Large intestine (tissue), 3 donors: ENCODE measurements at regions not wholly inside any gene's neighbourhood (a gene's known extent, or its start where the extent isn't known, plus 50 kb on each side); places are given as distances from the start of the nearest gene placed in this dataset.
A peak's percentile ranks its signal among the peaks of the same experiment; 100 is the strongest.

ENCODE experiments used
- DNase-seq, 2 donors: peaks; one replicate each; pipeline versions ENCODE4 v3.0.0 to v3.0.0-alpha.2; 2013
- H3K27ac ChIP-seq: one replicate; pipeline ENCODE4 v1.5.1; 2013; ENCODE audit warnings: low read length
- H3K27me3 ChIP-seq: 2 replicates; pipeline ENCODE4 v1.6.1; 2013; ENCODE audit warnings: low read length; ENCODE audit not compliant: control insufficient read depth, insufficient read depth
- H3K36me3 ChIP-seq: 2 replicates; pipeline ENCODE4 v1.6.1; 2013; ENCODE audit warnings: low read length; ENCODE audit not compliant: control insufficient read depth, insufficient read depth
- H3K4me1 ChIP-seq: one replicate; pipeline ENCODE4 v1.6.1; 2013; ENCODE audit warnings: low read length; ENCODE audit not compliant: control insufficient read depth, insufficient read depth
- H3K4me3 ChIP-seq: one replicate; pipeline ENCODE4 v1.5.1; 2013; ENCODE audit warnings: low read length
- H3K9me3 ChIP-seq: one replicate; pipeline ENCODE4 v1.6.1; 2013; ENCODE audit warnings: mild to moderate bottlenecking, low read depth, low read length, moderate library complexity; ENCODE audit not compliant: control insufficient read depth
- WGBS: methylation state at CpG from one replicate; pipeline ENCODE4 v1.1.5; 2013; ENCODE audit warnings: low lambda C conversion rate; ENCODE audit not compliant: insufficient coverage; 5-methylcytosine and 5-hydroxymethylcytosine counted together

DNA sequence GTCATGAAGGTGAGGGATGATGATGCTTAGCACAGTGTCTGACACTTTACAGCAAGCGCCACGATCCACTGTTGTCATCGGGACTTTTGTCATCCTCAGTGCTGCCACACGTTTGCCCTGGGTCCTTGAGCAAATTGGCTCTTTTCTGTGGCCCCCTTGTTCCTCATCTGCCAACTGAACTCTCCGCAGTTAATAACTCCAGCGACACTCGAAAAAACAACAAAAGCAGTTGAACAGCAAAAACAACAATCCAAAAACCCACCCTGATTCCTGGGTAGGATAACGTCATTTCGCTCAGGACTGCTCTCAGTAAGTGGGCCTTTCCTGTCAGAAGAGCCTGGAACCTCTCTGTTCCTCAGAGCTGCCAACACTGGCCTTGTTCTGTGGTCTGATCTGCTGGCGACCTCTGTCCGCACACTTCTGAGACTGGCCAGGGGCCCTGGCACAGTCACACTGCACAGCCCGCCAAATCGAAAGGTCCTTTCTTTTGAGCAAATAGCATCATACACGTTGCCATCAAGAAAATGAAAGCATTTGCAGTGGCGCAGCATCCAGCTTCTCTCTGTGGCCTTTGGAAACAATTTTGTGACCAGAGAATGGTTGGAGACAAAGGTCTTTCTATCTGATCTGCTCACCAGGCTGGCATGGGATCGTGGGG is 79.9 kb upstream of the SYT13 start:
- WGBS: no CpG with 5 or more reads among the region's 16 CpGs
- Histone ChIP-seq H3K27me3 (peaks cover 35% of the 10 kb centered on the region), H3K4me1 (no peaks in the 10 kb centered on the region), H3K36me3 (no peaks in the 10 kb centered on the region), H3K9me3 (no peaks in the 10 kb centered on the region), H3K4me3 (no peak overlapping the region), H3K27ac (peak overlapping the region; percentile 9)
- DNase-seq: no peak

DNA sequence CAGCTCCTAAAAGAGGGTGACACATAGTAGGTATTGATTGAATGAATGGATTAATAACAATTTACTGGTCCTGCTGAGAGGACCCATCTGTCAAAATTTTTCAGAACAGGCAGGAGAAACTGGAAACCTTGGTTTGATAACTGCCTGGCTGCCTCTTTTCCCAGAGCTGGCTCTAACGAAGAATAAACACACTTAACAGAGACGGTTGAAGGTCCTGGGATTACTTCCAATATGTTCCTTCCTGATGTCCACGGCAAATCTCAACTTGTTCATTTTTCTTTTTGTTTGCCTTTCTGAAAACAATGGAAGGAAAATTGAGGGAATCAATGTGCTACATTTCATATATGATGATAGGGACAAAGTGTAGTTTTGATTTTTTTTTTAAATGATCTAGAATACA is 76.5 kb upstream of the SYT13 start:
- H3K27ac ChIP-seq: no peak overlapping the region
- DNase-seq: no peak
- H3K9me3 ChIP-seq: no peaks in the 10 kb centered on the region
- H3K4me3 ChIP-seq: no peak overlapping the region
- H3K36me3 ChIP-seq: no peaks in the 10 kb centered on the region
- H3K27me3 ChIP-seq: peaks cover 10% of the 10 kb centered on the region
- no peaks in the 10 kb centered on the region for H3K4me1 ChIP-seq
- no CpG with 5 or more reads among the region's 3 CpGs for WGBS

DNA sequence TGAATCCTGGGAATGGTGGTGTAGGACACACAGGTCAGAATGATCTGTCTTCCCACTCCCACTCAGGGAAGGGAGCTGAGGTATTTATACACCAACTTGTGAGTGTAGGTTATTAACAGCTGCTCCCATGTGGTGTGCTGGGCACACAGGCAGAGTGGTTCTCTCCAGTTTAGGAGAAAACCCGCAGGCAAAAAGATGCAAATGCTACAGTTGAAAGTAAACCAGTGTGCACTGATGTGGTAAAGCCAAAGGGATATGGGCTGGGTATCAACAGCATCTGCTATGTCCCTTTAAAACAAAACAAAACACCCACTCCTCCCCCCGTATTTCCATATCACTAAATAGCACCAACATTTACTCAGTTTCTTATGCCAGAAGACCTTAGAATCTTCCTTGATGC is 75.4 kb upstream of the SYT13 start:
- H3K4me3 ChIP-seq: no peak overlapping the region
- WGBS: 86% methylated on average over 1 of the region's 2 CpGs

DNA sequence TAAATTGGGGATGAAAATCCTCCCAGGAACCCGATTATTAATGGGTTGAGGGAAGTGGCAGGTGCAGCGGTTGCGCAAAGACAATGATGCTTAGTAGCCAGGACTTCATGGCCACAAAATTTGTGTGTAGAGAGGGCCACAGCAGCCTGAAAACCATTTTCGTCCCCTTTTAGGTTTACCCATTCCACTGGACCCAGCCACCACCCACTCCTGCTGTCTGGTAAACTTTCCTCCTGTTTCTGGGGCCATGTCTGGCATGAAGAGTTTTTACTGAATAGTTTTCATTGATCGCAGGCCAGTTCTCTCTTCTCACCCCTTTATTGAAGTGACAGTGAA is 69.5 kb upstream of the SYT13 start:
- Histone ChIP-seq H3K27ac (no peak overlapping the region), H3K36me3 (no peaks in the 10 kb centered on the region), H3K4me3 (peak overlapping the region; percentile 50), H3K27me3 (no peaks in the 10 kb centered on the region), H3K4me1 (peaks cover 7% of the 10 kb centered on the region), H3K9me3 (no peaks in the 10 kb centered on the region)
- 14% methylated on average over 1 of the region's 5 CpGs for WGBS
- DNase-seq: no peak

More for the DNA sequence above, 75.4 kb upstream of the SYT13 start:
- no peak for DNase-seq
- H3K27ac ChIP-seq: no peak overlapping the region
- no peaks in the 10 kb centered on the region for H3K36me3 ChIP-seq
- peaks cover 9% of the 10 kb centered on the region for H3K27me3 ChIP-seq
- no peaks in the 10 kb centered on the region for H3K4me1 ChIP-seq
- no peaks in the 10 kb centered on the region for H3K9me3 ChIP-seq

DNA sequence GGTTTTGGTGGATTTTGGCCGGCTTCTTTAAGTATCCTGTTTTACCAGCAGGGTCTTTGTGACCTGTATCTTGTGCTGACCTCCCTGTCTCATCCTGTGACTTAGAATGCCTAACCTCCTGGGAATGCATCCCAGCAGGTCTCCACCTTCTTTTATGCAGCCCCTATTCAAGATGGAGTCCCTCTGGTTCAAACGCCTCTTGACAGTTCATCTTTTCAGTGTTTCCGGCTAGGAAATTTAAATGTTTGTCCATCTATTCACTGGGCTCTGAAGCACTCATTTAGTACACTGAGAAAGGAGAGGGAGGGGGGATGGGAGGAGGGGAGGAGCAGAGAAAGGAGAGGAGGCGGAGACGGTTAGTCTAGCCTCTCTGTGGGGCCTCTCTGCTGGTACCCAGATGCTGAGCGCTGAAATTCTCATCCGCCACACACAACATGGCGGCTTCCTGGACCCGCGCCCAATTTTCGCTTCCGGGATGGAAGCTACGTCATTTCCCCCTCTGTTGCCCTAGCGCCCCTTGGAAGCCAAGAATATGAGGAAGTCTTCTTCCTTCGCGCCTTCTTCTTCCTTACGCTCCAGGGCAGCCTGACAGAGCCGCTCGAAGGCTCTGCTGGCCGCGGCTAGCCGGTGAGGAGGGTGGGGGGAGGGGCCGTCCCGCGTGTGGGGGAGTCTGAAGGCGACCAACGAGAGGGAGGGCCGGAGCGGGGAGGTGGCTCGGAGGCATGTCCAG is 69.0 kb upstream of the SYT13 start:
- DNase-seq: peak; percentile 89 to 94
- Histone ChIP-seq H3K4me1 (peaks cover 7% of the 10 kb centered on the region), H3K36me3 (no peaks in the 10 kb centered on the region), H3K27ac (peak overlapping the region; percentile 8), H3K27me3 (no peaks in the 10 kb centered on the region), H3K9me3 (no peaks in the 10 kb centered on the region), H3K4me3 (peak overlapping the region; percentile 50)
- no CpG with 5 or more reads among the region's 30 CpGs for WGBS

DNA sequence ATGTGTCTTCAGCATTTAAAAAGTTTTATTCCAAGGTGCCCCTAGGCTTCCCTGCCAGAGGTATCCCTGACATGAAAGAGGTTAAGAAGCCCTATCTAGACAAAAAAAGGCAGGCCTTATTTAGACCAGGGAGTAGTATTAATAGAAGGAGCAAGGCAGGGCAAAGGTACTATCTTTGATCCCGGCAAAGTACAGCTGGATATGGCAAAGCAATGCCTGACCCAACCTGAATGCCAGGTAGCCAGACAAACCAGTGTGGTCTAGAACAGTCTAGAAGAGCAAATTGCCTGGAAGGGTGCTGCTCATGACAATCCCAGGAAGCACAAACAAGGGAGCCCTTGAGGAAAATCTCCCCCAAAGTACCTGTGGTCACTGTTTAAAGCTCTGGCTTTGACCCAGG is 62.6 kb upstream of the SYT13 start:
- no peak overlapping the region for H3K4me3 ChIP-seq
- H3K27me3 ChIP-seq: no peaks in the 10 kb centered on the region
- H3K9me3 ChIP-seq: no peaks in the 10 kb centered on the region
- no CpG with 5 or more reads among the region's 1 CpG for WGBS
- DNase-seq: no peak
- peaks cover 4% of the 10 kb centered on the region for H3K4me1 ChIP-seq
- no peaks in the 10 kb centered on the region for H3K36me3 ChIP-seq
- H3K27ac ChIP-seq: no peak overlapping the region

DNA sequence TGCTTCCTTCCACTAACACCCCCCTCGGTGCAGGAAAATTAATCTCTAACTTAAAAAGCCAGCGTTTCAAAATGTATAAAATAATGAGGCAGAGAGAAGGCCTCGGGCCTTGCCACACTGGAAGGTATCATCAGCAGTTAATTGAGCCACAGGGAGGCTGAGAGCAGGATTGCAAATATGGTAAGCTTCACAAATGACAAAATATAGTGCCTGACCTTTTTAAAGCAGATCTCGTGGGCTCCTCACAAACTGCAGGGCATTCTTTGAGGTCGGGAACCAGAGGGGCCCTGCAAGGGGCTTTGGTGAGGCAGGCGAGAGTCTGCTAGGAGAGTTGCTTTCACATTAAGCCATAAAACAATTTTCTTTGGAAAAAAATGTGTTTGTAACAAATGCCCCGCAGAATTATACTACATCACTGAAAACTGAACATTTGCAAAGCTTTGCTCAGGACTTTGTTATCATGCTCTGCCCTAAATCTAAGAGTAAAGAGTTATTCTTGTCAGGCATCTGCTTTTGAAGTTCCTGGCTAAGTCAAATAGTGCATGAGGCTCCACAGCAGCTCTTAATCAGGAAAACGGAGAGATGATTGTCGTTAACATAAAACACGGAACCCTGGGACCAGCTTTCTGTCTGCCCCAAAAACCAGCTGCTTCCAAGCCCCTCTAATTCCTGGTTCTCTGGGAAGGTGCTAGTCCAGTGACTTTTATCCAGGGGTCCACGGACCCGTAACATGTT is 61.4 kb upstream of the SYT13 start:
- Histone ChIP-seq H3K36me3 (no peaks in the 10 kb centered on the region), H3K9me3 (no peaks in the 10 kb centered on the region), H3K27me3 (no peaks in the 10 kb centered on the region), H3K27ac (no peak overlapping the region), H3K4me1 (peaks cover 4% of the 10 kb centered on the region), H3K4me3 (no peak overlapping the region)
- DNase-seq: peak in 1 of 2 donors; percentile 47
- WGBS: 0% methylated on average over 1 of the region's 12 CpGs

DNA sequence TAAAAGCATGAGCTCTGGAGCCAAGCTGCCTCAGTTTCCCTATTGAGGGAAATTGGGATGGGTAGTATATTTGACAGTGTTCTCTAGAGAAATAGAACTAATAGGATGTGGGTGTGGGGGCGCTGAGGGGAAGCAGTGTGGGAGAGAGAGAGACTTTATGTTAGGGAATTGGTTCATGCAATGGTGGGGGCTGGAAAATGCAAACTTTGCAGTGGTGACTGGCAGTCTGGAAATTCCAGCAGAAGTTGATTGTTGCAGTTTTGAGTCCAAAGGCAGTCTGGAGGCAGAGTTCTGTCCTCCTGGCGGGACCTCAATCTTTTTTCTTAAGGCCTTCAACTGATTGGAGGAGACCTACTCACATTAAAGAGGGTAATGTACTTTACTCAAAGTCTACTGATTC is 59.4 kb upstream of the SYT13 start:
- Histone ChIP-seq H3K27me3 (no peaks in the 10 kb centered on the region), H3K4me1 (peaks cover 4% of the 10 kb centered on the region), H3K9me3 (no peaks in the 10 kb centered on the region), H3K36me3 (no peaks in the 10 kb centered on the region), H3K4me3 (no peak overlapping the region), H3K27ac (no peak overlapping the region)
- WGBS: 83% methylated on average over 1 of the region's 2 CpGs
- DNase-seq: no peak

DNA sequence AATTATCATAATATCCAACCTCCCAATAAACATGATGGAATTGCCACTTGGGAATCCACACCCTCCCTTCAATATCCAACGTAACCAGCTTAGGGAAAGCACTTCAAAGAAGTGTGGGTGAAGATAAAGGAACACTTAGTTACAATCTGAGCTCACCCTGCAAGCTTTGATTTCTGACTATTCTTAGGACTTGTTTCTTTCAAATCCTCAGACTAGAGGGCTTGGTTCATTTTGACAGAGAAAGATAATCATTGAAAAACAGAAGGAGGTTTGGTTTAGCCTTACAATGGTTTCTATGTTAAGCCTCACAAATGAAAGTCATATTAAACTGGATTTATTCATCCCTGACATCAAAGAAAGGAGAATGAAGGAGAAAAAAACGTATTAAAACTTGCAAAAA is 57.9 kb upstream of the SYT13 start:
- H3K36me3 ChIP-seq: no peaks in the 10 kb centered on the region
- no peaks in the 10 kb centered on the region for H3K9me3 ChIP-seq
- no peak overlapping the region for H3K4me3 ChIP-seq
- H3K4me1 ChIP-seq: peaks cover 6% of the 10 kb centered on the region
- WGBS: no CpG with 5 or more reads among the region's 2 CpGs
- H3K27ac ChIP-seq: no peak overlapping the region
- H3K27me3 ChIP-seq: no peaks in the 10 kb centered on the region
- DNase-seq: no peak

DNA sequence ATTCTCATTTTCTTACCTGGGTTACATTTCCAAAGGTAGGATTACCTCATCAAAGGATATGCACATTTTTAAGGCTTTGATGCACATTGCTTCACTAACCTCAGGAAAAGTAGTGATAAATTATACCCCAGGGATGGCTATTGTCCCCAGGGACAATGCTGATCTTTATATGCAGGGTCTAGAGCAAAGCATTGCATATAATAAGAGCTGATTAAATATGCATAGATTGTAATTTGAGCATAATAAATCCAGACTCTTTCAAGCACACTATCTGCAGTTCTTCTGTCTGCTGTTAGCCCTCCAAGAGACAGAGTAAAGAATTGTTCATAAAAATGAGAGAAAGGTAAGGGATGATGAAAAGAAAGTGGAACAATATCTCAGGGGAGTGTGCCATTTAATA is 57.3 kb upstream of the SYT13 start:
- peaks cover 6% of the 10 kb centered on the region for H3K4me1 ChIP-seq
- no peaks in the 10 kb centered on the region for H3K27me3 ChIP-seq
- no peaks in the 10 kb centered on the region for H3K36me3 ChIP-seq
- H3K4me3 ChIP-seq: no peak overlapping the region
- no peak overlapping the region for H3K27ac ChIP-seq
- DNase-seq: no peak
- H3K9me3 ChIP-seq: no peaks in the 10 kb centered on the region
